B cell (primary cell): ENCODE measurements at regions not wholly inside any gene's neighbourhood (a gene's known extent, or its start where the extent isn't known, plus 50 kb on each side); places are given as distances from the start of the nearest gene placed in this dataset.

Experiments
- ATAC-seq: fragments of 200-7000 bp; cut with Tn5 transposase; one replicate; pipeline ENCODE4 v1.10.0; 2021; ENCODE audit warnings: low read depth, mild to moderate bottlenecking, moderate number of reproducible peaks, moderate library complexity
- CTCF ChIA-PET: fragments of 350-600 bp; sonication (Branson Sonifier 250); formaldehyde crosslinking; loops from one replicate; lab custom pipeline; 2021; ENCODE audit warnings: antibody characterized with exemption, inconsistent platforms; lab: Charles Lee
- POLR2A ChIA-PET: fragments of 350-600 bp; sonication (Branson Sonifier 250); formaldehyde crosslinking; loops from one replicate; lab custom pipeline; 2021; ENCODE audit warnings: antibody characterized with exemption; lab: Charles Lee
- DNase-seq: peaks from one replicate; pipeline ENCODE4 v3.0.0; 2013
- H2AFZ ChIP-seq: 2 replicates; pipeline ENCODE4 v1.6.1; 2012; ENCODE audit warnings: mild to moderate bottlenecking, low read depth, low read length; ENCODE audit not compliant: insufficient read depth, poor library complexity, severe bottlenecking
- H3K27ac ChIP-seq, 2 donors: 1 replicate in 1 of 2; 2 replicates in 1 of 2; pipeline ENCODE4 v1.5.1; 2012 to 2013; ENCODE audit warnings: low read length in 2 of 2, mild to moderate bottlenecking in 2 of 2, moderate library complexity in 1 of 2
- H3K27me3 ChIP-seq, 4 experiments: fragments of 200-600 bp in 1 of 4; sonication (generic) in 1 of 4; replicated peaks in 1 of 4; 1 replicate in 2 of 4; 2 replicates in 2 of 4; pipeline versions ENCODE4 v1.6.1 to v1.7.0; 2013 to 2016; ENCODE audit warnings: low read length in 3 of 4, mild to moderate bottlenecking in 2 of 4, mixed read lengths in 1 of 4, moderate library complexity in 1 of 4; ENCODE audit not compliant: insufficient read depth in 4 of 4, control insufficient read depth in 3 of 4; ENCODE audit errors: control extremely low read depth in 1 of 4
- H3K36me3 ChIP-seq, 2 experiments: replicated peaks in 1 of 2; 1 replicate in 1 of 2; 2 replicates in 1 of 2; pipeline versions ENCODE4 v1.6.1 to v1.7.1; 2013; ENCODE audit warnings: low read length in 1 of 2; ENCODE audit not compliant: insufficient read depth in 2 of 2, control insufficient read depth in 1 of 2; ENCODE audit errors: control extremely low read depth in 1 of 2, extremely low read depth in 1 of 2
- H3K4me1 ChIP-seq, 2 donors: fragments of 200-600 bp in 1 of 2; sonication (generic) in 1 of 2; 1 replicate in 1 of 2; 2 replicates in 1 of 2; pipeline versions ENCODE4 v1.5.1 to v1.6.1; 2013 to 2017; ENCODE audit warnings: low read length in 2 of 2; ENCODE audit not compliant: control insufficient read depth in 2 of 2, insufficient read depth in 2 of 2
- H3K4me2 ChIP-seq: replicated peaks from 2 replicates; pipeline ENCODE3; 2012; ENCODE audit warnings: mild to moderate bottlenecking, low read depth, low read length; ENCODE audit not compliant: poor library complexity, severe bottlenecking
- H3K4me3 ChIP-seq, 5 experiments: fragments of 200-600 bp in 1 of 5; sonication (generic) in 1 of 5; 1 replicate in 3 of 5; 2 replicates in 2 of 5; pipeline versions ENCODE4 v1.5.1 to v1.7.0; 2011 to 2016; ENCODE audit warnings: low read length in 4 of 5, mild to moderate bottlenecking in 4 of 5, low read depth in 2 of 5, control low read depth in 1 of 5, moderate library complexity in 1 of 5; ENCODE audit not compliant: insufficient read depth in 1 of 5; ENCODE audit errors: control extremely low read depth in 1 of 5, extremely low read depth in 1 of 5
- H3K79me2 ChIP-seq: fragments of 200-600 bp; sonication (generic); one replicate; pipeline ENCODE4 v1.6.0; 2016; ENCODE audit warnings: low read length; ENCODE audit not compliant: control insufficient read depth, insufficient read depth
- H3K9ac ChIP-seq: fragments of 200-600 bp; sonication (generic); 2 replicates; pipeline ENCODE4 v1.6.1; 2017; ENCODE audit warnings: mild to moderate bottlenecking, low read length, moderate library complexity
- H3K9me3 ChIP-seq, 3 donors: one replicate each; pipeline versions ENCODE4 v1.6.1 to v1.7.1; 2013; ENCODE audit warnings: low read length in 2 of 3; ENCODE audit not compliant: control insufficient read depth in 2 of 3, insufficient read depth in 1 of 3; ENCODE audit errors: control extremely low read depth in 1 of 3
- H4K20me1 ChIP-seq: 2 replicates; pipeline ENCODE4 v1.6.0; 2012; ENCODE audit warnings: mild to moderate bottlenecking, low read length; ENCODE audit not compliant: insufficient read depth, control insufficient read depth, poor library complexity, severe bottlenecking
- H3K27ac Mint-ChIP-seq: one replicate; pipeline ENCODE4 v1.8.0; 2021; ENCODE audit warnings: mixed read lengths
- H3K27me3 Mint-ChIP-seq: one replicate; pipeline ENCODE4 v1.8.0; 2021; ENCODE audit warnings: mixed read lengths
- H3K4me1 Mint-ChIP-seq: one replicate; pipeline ENCODE4 v1.8.0; 2021; ENCODE audit warnings: mixed read lengths
- H3K4me3 Mint-ChIP-seq: one replicate; pipeline ENCODE4 v1.8.0; 2021; ENCODE audit warnings: mixed read lengths
- H3K9me3 Mint-ChIP-seq: one replicate; pipeline ENCODE4 v1.8.0; 2022; ENCODE audit warnings: mixed read lengths; ENCODE audit not compliant: insufficient read depth
- EZH2 ChIP-seq: IDR thresholded peaks from 2 replicates; pipeline ENCODE4 v1.6.1; 2012; ENCODE audit warnings: borderline replicate concordance, low read depth, mild to moderate bottlenecking, moderate library complexity, low read length; ENCODE audit not compliant: insufficient read depth, poor library complexity, severe bottlenecking
- WGBS: methylation state at CpG from one replicate; pipeline ENCODE4 v1.1.5; 2013; ENCODE audit warnings: missing lambda C conversion rate; ENCODE audit not compliant: insufficient coverage; 5-methylcytosine and 5-hydroxymethylcytosine counted together
- intact Hi-C: fragments of 100-400 bp; cut with micrococcal nuclease; formaldehyde crosslinking; loops from one replicate; pipeline ENCODE4 v1.10.0; 2022
- TF ChIP-seq, protein P1 (sequence below): fragments of 200-600 bp; IDR thresholded peaks from one replicate; pipeline ENCODE4 v1.8.0; 2022; ENCODE audit warnings: antibody characterized with exemption, mild to moderate bottlenecking

DNA sequence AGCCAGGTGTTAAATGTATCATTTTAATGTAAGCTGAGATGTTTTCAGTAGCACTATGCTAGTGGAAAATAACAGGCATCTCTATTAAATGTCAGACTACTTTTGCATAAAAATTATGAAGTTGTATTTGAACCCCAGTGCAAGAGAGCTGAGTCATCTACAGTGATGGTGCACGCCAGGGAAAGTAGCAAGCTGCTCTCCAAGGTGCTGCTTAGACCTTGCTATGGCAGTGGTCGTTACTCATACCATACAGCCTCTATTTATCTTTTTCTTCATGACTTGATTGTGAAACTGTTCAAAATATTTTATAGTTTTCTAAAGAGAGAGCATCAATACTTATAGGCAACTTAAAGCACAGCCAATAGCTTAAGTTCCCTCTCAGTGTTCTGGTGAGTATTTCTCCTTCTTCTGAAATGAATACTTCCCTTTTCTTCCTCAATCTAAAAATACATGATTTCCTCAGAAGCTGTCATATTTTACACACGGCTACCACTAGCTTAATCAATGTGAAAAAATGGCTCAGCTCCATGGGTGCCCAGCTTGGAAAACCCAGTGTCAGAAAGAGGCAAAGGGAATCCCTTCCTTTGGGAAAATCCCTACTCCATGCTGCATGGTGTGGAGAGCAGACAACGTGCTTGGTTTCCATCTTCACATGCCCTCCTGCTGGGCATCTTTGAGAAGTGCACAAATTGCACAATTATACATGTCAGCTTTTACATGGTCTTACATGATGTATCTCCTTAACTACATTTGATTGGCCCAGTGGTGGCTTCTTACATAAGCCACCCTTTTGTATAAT lies 105.6 kb downstream of the ELOVL4 start:
- CTCF ChIA-PET = no interaction called here
- no peak overlapping the region for H3K4me2 ChIP-seq
- no peaks in the 10 kb centered on the region for H3K4me1 ChIP-seq
- H2AFZ ChIP-seq = no peak overlapping the region
- POLR2A ChIA-PET = no interaction called here
- no peaks in the 10 kb centered on the region for H4K20me1 ChIP-seq
- WGBS = 60% methylated on average over 3 of the region's 4 CpGs
- no peak overlapping the region for H3K27ac ChIP-seq
- no peaks in the 10 kb centered on the region for H3K9me3 ChIP-seq
- Mint-ChIP-seq H3K9me3 (no peaks in the 10 kb centered on the region), H3K4me1 (no peaks in the 10 kb centered on the region), H3K27me3 (no peaks in the 10 kb centered on the region), H3K27ac (no peak overlapping the region), H3K4me3 (no peak overlapping the region)
- H3K79me2 ChIP-seq = no peaks in the 10 kb centered on the region
- H3K9ac ChIP-seq = no peak overlapping the region
- no peaks in the 10 kb centered on the region for H3K36me3 ChIP-seq
- ATAC-seq (no peak), DNase-seq (no peak)
- TF ChIP-seq EZH2 = no peak
- TF ChIP-seq, protein P1, sequence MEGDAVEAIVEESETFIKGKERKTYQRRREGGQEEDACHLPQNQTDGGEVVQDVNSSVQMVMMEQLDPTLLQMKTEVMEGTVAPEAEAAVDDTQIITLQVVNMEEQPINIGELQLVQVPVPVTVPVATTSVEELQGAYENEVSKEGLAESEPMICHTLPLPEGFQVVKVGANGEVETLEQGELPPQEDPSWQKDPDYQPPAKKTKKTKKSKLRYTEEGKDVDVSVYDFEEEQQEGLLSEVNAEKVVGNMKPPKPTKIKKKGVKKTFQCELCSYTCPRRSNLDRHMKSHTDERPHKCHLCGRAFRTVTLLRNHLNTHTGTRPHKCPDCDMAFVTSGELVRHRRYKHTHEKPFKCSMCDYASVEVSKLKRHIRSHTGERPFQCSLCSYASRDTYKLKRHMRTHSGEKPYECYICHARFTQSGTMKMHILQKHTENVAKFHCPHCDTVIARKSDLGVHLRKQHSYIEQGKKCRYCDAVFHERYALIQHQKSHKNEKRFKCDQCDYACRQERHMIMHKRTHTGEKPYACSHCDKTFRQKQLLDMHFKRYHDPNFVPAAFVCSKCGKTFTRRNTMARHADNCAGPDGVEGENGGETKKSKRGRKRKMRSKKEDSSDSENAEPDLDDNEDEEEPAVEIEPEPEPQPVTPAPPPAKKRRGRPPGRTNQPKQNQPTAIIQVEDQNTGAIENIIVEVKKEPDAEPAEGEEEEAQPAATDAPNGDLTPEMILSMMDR = no peak
- peaks cover 0 to 4% (median 2%) of the 10 kb centered on the region in 4 experiments for H3K27me3 ChIP-seq
- no peak overlapping the region for H3K4me3 ChIP-seq
- intact Hi-C loops = no loop called here

DNA sequence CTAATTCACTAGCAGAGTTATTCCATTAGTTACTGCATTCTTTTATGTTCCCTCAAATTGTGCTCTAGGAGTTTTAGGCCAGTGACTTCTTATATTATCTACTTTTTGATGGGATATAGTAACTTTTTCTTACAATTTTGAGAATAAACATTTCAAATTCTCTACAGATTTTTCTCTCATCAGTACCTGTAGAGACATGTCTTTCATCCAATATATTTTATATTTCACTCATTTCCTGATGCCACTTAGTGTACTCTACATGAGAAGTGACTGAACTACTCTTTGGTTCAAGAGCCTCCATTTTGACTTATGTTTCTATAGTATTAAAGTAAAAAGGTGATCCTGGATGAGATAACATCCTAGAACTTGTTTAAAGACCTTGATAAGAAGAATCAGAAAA lies 108.5 kb downstream of the ELOVL4 start:
- TF ChIP-seq, protein P1 = no peak
- TF ChIP-seq EZH2 = no peak
- no peak overlapping the region for H3K4me3 Mint-ChIP-seq
- H3K9me3 ChIP-seq = no peaks in the 10 kb centered on the region

More for the DNA sequence above, 108.5 kb downstream of the ELOVL4 start:
- ChIA-PET CTCF (no interaction called here), POLR2A (no interaction called here)
- no peak overlapping the region for H3K9ac ChIP-seq
- DNase-seq (no peak), ATAC-seq (no peak)
- no peak overlapping the region for H2AFZ ChIP-seq
- H3K27me3 ChIP-seq = no peaks in the 10 kb centered on the region
- no peaks in the 10 kb centered on the region for H3K79me2 ChIP-seq
- no peak overlapping the region for H3K27ac ChIP-seq
- Mint-ChIP-seq H3K4me1 (no peaks in the 10 kb centered on the region), H3K27ac (no peak overlapping the region), H3K27me3 (peaks cover 2% of the 10 kb centered on the region), H3K9me3 (no peaks in the 10 kb centered on the region)
- H3K36me3 ChIP-seq = no peaks in the 10 kb centered on the region
- no peaks in the 10 kb centered on the region for H4K20me1 ChIP-seq
- no peak overlapping the region for H3K4me2 ChIP-seq
- no peaks in the 10 kb centered on the region for H3K4me1 ChIP-seq
- H3K4me3 ChIP-seq = no peak overlapping the region
- intact Hi-C loops = no loop called here
